NCI-H2107 (cell line): ENCODE measurements at regions not wholly inside any gene's neighbourhood (a gene's known extent, or its start where the extent isn't known, plus 50 kb on each side); places are given as distances from the start of the nearest gene placed in this dataset.

Experiments
- DNase-seq: peaks from one replicate; lab custom pipeline; 2025; lab: John Stamatoyannopoulos, UW

GRCh38 chr6:51250317-51250716 is 431.6 kb downstream of the TFAP2B start:
- no peak for DNase-seq

GRCh38 chr6:51257938-51258337 is 439.3 kb downstream of the TFAP2B start:
- no peak for DNase-seq

- no peak for DNase-seq
These were observed 441.3 kb downstream of the TFAP2B start for GRCh38 chr6:51260003-51260402.

GRCh38 chr6:51261691-51262090 is 443.0 kb downstream of the TFAP2B start:
- no peak for DNase-seq

GRCh38 chr6:51265426-51265825 is 446.8 kb downstream of the TFAP2B start:
- no peak for DNase-seq

GRCh38 chr6:51266604-51267003 is 447.9 kb downstream of the TFAP2B start:
- no peak for DNase-seq

- DNase-seq: no peak
These were observed 450.0 kb downstream of the TFAP2B start for GRCh38 chr6:51268666-51269065.

GRCh38 chr6:51269876-51270275 is 451.2 kb downstream of the TFAP2B start:
- DNase-seq: no peak

GRCh38 chr6:51271615-51272014 is 452.9 kb downstream of the TFAP2B start:
- no peak for DNase-seq

- DNase-seq: no peak
These were observed 454.7 kb downstream of the TFAP2B start for GRCh38 chr6:51273228-51273961.

GRCh38 chr6:51277474-51277873 is 458.8 kb downstream of the TFAP2B start:
- no peak for DNase-seq

- no peak for DNase-seq
These were observed 463.4 kb downstream of the TFAP2B start for GRCh38 chr6:51282026-51282425.

GRCh38 chr6:51283723-51284355 is 465.2 kb downstream of the TFAP2B start:
- DNase-seq: no peak

GRCh38 chr6:51285876-51286275 is 467.2 kb downstream of the TFAP2B start:
- no peak for DNase-seq

GRCh38 chr6:51289041-51289440 is 470.4 kb downstream of the TFAP2B start:
- no peak for DNase-seq

- no peak for DNase-seq
These were observed 474.0 kb downstream of the TFAP2B start for GRCh38 chr6:51292659-51293058.

- DNase-seq: peak; percentile 47
These were observed 481.1 kb downstream of the TFAP2B start for GRCh38 chr6:51299621-51300380.

- DNase-seq: no peak
These were observed 481.8 kb downstream of the TFAP2B start for GRCh38 chr6:51300510-51300909.

- DNase-seq: no peak
These were observed 483.3 kb downstream of the TFAP2B start for GRCh38 chr6:51301962-51302361.

GRCh38 chr6:51302431-51302830 is 483.8 kb downstream of the TFAP2B start:
- DNase-seq: no peak

GRCh38 chr6:51303338-51303737 is 484.7 kb downstream of the TFAP2B start:
- DNase-seq: no peak

GRCh38 chr6:51314965-51315364 is 496.3 kb downstream of the TFAP2B start:
- DNase-seq: no peak

- no peak for DNase-seq
These were observed 500.0 kb downstream of the TFAP2B start for GRCh38 chr6:51318674-51319073.
